ENCODE measurements at regions not wholly inside any gene's neighbourhood (a gene's known extent, or its start where the extent isn't known, plus 50 kb on each side); places are given as distances from the start of the nearest gene placed in this dataset.

GRCh38 chr3:74693696-74694393 lies 79.4 kb upstream of the CNTN3 start:
- peak; percentile 23 for DNase-seq (ENCODE audit: low spot score)

DNA sequence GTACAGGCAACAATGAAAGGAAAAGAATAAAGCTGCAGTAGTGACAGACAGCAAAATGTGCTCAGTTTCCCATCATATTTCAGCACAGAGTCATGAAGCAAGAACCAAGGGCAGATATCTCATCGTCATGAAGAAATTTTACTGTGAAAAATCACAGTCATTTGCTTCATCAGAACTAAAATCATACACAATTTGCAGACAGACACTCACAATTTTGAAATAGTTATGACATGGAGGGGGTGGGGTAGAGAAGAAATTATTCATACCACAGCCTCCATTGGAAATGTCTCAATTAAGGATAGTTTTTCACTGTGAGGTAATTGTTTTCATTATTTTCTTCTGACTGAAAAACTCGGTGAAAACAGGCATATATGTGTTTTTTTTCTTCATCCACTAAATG lies 78.8 kb upstream of the CNTN3 start:
- DNase-seq (ENCODE audit: low spot score): no peak

DNA sequence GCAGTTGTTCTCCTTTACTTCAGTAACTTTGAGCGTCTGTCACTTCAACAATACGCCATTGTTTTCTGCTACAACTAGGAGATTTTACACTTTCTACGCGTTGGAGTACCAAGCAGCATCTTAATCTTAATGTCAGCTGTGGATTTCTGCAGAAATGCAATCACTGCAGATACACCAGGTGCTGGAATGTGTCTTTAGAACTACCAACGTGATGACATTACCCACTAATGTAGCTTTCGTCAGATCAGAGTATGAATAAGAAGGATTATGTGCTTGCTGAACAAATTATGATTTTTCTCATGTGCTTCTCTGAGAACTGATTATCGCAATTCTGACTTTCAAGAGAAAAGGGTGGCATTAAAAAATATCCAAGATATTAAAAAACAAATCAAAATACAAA lies 77.5 kb upstream of the CNTN3 start:
- no peak for DNase-seq (ENCODE audit: low spot score)

DNA sequence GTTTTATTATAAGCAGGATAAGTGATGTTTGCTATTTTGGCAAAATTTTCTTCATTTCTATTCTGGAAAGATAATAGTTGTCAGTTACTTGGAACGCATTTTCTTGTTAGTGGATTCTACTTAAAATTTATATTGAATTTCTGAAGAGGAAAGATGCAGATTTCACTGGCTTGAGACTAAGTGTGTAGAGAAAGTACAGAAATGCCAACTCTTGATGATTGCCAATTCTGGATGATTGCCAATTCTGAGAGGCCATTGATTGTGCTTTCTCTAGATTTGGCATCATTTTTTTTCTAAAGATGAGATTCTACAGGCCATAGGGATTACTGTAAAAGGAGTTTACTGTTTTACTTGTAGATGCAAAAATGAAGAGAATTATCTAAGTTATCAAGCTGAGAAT lies 58.9 kb upstream of the CNTN3 start:
- DNase-seq (ENCODE audit: low spot score): no peak

DNA sequence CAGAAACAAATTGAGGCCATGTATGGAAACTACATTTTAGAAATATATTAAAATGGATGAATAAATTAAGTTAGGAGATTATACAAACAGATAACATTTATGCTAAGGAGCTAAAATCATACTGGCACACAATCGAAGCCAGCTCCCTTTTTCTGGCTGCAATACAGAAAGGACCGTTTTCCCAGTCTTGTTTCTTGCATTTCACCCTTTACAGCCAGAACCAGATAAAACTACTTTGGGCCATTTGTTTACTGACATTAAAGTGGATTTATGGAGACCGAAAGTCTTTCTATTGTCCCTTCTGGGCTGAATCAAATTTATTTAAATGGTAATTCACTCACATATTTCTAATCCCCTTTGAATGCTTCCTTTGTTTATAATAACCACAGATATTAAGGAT lies 50.1 kb upstream of the CNTN3 start:
- DNase-seq (ENCODE audit: low spot score): no peak
